H1 (cell line): ENCODE measurements at regions not wholly inside any gene's neighbourhood (a gene's known extent, or its start where the extent isn't known, plus 50 kb on each side); places are given as distances from the start of the nearest gene placed in this dataset.

Experiments
- CTCF ChIA-PET: fragments of 300-600 bp; sonication (Branson Sonifier 250); formaldehyde crosslinking; loops from one replicate; lab custom pipeline; 2021; ENCODE audit not compliant: partially characterized antibody; lab: Charles Lee
- POLR2A ChIA-PET: fragments of 300-600 bp; sonication (Branson Sonifier 250); formaldehyde crosslinking; loops from one replicate; lab custom pipeline; 2021; ENCODE audit warnings: inconsistent platforms; ENCODE audit not compliant: partially characterized antibody; lab: Charles Lee
- DNase-seq, 2 experiments: peaks; one replicate each; pipeline versions ENCODE4 v3.0.0 to v3.0.0-alpha.2; 2010 to 2022; ENCODE audit warnings: low spot score in 2 of 2, low read depth in 1 of 2, mixed read lengths in 1 of 2
- FAIRE-seq: peaks from 2 replicates; lab custom pipeline; 2011; peaks lifted over from hg19 to GRCh38; lab: Jason Lieb, UNC
- H2AFZ ChIP-seq: 2 replicates; pipeline ENCODE4 v1.8.1; 2012; ENCODE audit warnings: low read length, inconsistent platforms
- H2AK5ac ChIP-seq: 2 replicates; pipeline ENCODE4 v1.6.1; 2013; ENCODE audit warnings: low read depth, low read length
- H2BK120ac ChIP-seq: replicated peaks from 2 replicates; pipeline ENCODE3; 2013; ENCODE audit warnings: low read depth, low read length, inconsistent platforms
- H2BK12ac ChIP-seq: 2 replicates; pipeline ENCODE4 v1.6.1; 2013; ENCODE audit warnings: low read depth, low read length
- H2BK15ac ChIP-seq: 2 replicates; pipeline ENCODE4 v1.6.1; 2013; ENCODE audit warnings: low read length
- H2BK20ac ChIP-seq: 2 replicates; pipeline ENCODE4 v1.6.1; 2013; ENCODE audit warnings: low read length
- H2BK5ac ChIP-seq: 2 replicates; pipeline ENCODE4 v1.6.1; 2013; ENCODE audit warnings: low read depth, low read length
- H3K14ac ChIP-seq: 2 replicates; pipeline ENCODE4 v1.6.1; 2013; ENCODE audit warnings: inconsistent platforms; ENCODE audit not compliant: insufficient read length
- H3K18ac ChIP-seq: 2 replicates; pipeline ENCODE4 v1.6.1; 2013; ENCODE audit warnings: low read length; ENCODE audit errors: extremely low read depth
- H3K23ac ChIP-seq: 2 replicates; pipeline ENCODE4 v1.6.1; 2013; ENCODE audit warnings: inconsistent platforms; ENCODE audit not compliant: insufficient read length
- H3K23me2 ChIP-seq: 2 replicates; pipeline ENCODE4 v1.6.1; 2013; ENCODE audit warnings: low read depth, low read length
- H3K27ac ChIP-seq: 2 replicates; pipeline ENCODE4 v1.6.1; 2011; ENCODE audit warnings: low read depth, low read length, inconsistent platforms
- H3K27me3 ChIP-seq, 4 experiments: replicated peaks in 1 of 4; 1 replicate in 1 of 4; 2 replicates in 3 of 4; pipeline versions ENCODE4 v1.6.1 to v1.8.1; 2011 to 2013; ENCODE audit warnings: low read length in 3 of 4, mild to moderate bottlenecking in 3 of 4, inconsistent platforms in 2 of 4, mixed read lengths in 2 of 4, moderate library complexity in 1 of 4; ENCODE audit not compliant: control insufficient read depth in 3 of 4, insufficient read depth in 3 of 4; ENCODE audit errors: extremely low read depth in 1 of 4
- H3K36me3 ChIP-seq, 4 experiments: 2 replicates each; pipeline versions ENCODE4 v1.6.1 to v1.8.1; 2011 to 2013; ENCODE audit warnings: mild to moderate bottlenecking in 4 of 4, low read length in 3 of 4, moderate library complexity in 2 of 4, control low read depth in 1 of 4, inconsistent platforms in 1 of 4; ENCODE audit not compliant: insufficient read depth in 4 of 4, control insufficient read depth in 2 of 4
- H3K4ac ChIP-seq: replicated peaks from 2 replicates; pipeline ENCODE3; 2013; ENCODE audit warnings: low read length, low read depth, mixed read lengths, inconsistent platforms; ENCODE audit not compliant: insufficient read length
- H3K4me1 ChIP-seq, 4 experiments: replicated peaks in 1 of 4; 1 replicate in 1 of 4; 2 replicates in 3 of 4; pipeline versions ENCODE4 v1.6.1 to v1.8.1; 2011 to 2013; ENCODE audit warnings: low read length in 3 of 4, inconsistent platforms in 2 of 4, mixed read lengths in 1 of 4; ENCODE audit not compliant: insufficient read depth in 4 of 4, control insufficient read depth in 3 of 4
- H3K4me2 ChIP-seq, 2 experiments: 2 replicates each; pipeline versions ENCODE4 v1.6.1 to v1.8.1; 2011 to 2013; ENCODE audit warnings: low read depth in 2 of 2, low read length in 2 of 2, control low read depth in 1 of 2, inconsistent platforms in 1 of 2, mild to moderate bottlenecking in 1 of 2; ENCODE audit not compliant: insufficient read depth in 1 of 2
- H3K4me3 ChIP-seq, 4 experiments: fragments of 200-600, 300-600 bp in 1 of 4; sonication (generic), shearing (Covaris generic), sonication (Bioruptor Twin) in 1 of 4; 2 replicates each; pipeline versions ENCODE4 v1.5.1 to v1.8.1; 2011 to 2016; ENCODE audit warnings: low read length in 4 of 4, low read depth in 3 of 4, control low read depth in 2 of 4, inconsistent platforms in 2 of 4, mild to moderate bottlenecking in 2 of 4, mixed read lengths in 1 of 4, moderate library complexity in 1 of 4; ENCODE audit not compliant: insufficient read depth in 2 of 4; ENCODE audit errors: extremely low read depth in 1 of 4
- H3K56ac ChIP-seq: replicated peaks from 2 replicates; pipeline ENCODE3; 2013; ENCODE audit warnings: low read depth, mild to moderate bottlenecking, mixed read lengths, low read length, inconsistent platforms; ENCODE audit not compliant: insufficient read length
- H3K79me1 ChIP-seq: 2 replicates; pipeline ENCODE4 v1.6.1; 2013; ENCODE audit warnings: low read depth, low read length, control low read depth
- H3K79me2 ChIP-seq, 2 experiments: 2 replicates each; pipeline versions ENCODE4 v1.6.1 to v1.8.1; 2012 to 2013; ENCODE audit warnings: low read length in 2 of 2, mild to moderate bottlenecking in 2 of 2, inconsistent platforms in 1 of 2; ENCODE audit not compliant: insufficient read depth in 2 of 2, control insufficient read depth in 1 of 2
- H3K9ac ChIP-seq, 4 experiments: replicated peaks in 1 of 4; 1 replicate in 1 of 4; 2 replicates in 3 of 4; pipeline versions ENCODE4 v1.6.1 to v1.8.1; 2011 to 2013; ENCODE audit warnings: low read depth in 3 of 4, low read length in 3 of 4, control low read depth in 2 of 4, mild to moderate bottlenecking in 2 of 4, moderate library complexity in 2 of 4, inconsistent platforms in 1 of 4; ENCODE audit errors: extremely low read depth in 1 of 4
- H3K9me3 ChIP-seq, 2 experiments: 2 replicates each; pipeline versions ENCODE4 v1.6.1 to v1.8.1; 2012 to 2013; ENCODE audit warnings: mild to moderate bottlenecking in 2 of 2, moderate library complexity in 2 of 2, control low read depth in 1 of 2, inconsistent platforms in 1 of 2, low read depth in 1 of 2, low read length in 1 of 2, mixed read lengths in 1 of 2; ENCODE audit not compliant: insufficient read depth in 2 of 2
- H4K20me1 ChIP-seq, 2 experiments: replicated peaks in 1 of 2; 2 replicates each; pipeline versions ENCODE3 to v1.8.1; 2011 to 2013; ENCODE audit warnings: inconsistent platforms in 2 of 2, low read length in 2 of 2, mild to moderate bottlenecking in 1 of 2; ENCODE audit not compliant: insufficient read depth in 2 of 2, control insufficient read depth in 1 of 2
- H4K5ac ChIP-seq: 2 replicates; pipeline ENCODE4 v1.6.1; 2013; ENCODE audit warnings: low read length, low read depth, mixed read lengths, inconsistent platforms; ENCODE audit not compliant: insufficient read length
- H4K8ac ChIP-seq: 2 replicates; pipeline ENCODE4 v1.8.0; 2013; ENCODE audit warnings: mild to moderate bottlenecking, moderate library complexity, low read length, inconsistent platforms; ENCODE audit not compliant: insufficient read depth; ENCODE audit errors: extremely low read depth
- H4K91ac ChIP-seq: replicated peaks from 2 replicates; pipeline ENCODE3; 2013; ENCODE audit warnings: low read length, mixed read lengths, inconsistent platforms; ENCODE audit not compliant: insufficient read length
- CBX5 ChIP-seq: fragments of 300-800, 300-1000 bp; sonication (generic); IDR thresholded peaks from 2 replicates; pipeline ENCODE4 v1.7.1; 2016; ENCODE audit warnings: antibody characterized with exemption, low read length, low read depth
- CREB1 ChIP-seq: IDR thresholded peaks from 2 replicates; pipeline ENCODE4 v1.6.1; 2012; ENCODE audit warnings: inconsistent platforms
- JUND ChIP-seq: IDR thresholded peaks from 2 replicates; pipeline ENCODE4 v1.6.1; 2011; ENCODE audit warnings: mild to moderate bottlenecking, improper control_type of control experiment, low read length
- POU5F1 ChIP-seq: IDR thresholded peaks from 2 replicates; pipeline ENCODE4 v1.6.1; 2011; ENCODE audit warnings: low read depth, mild to moderate bottlenecking, low read length, moderate library complexity
- RAD21 ChIP-seq, 2 experiments: IDR thresholded peaks in 1 of 2; conservative IDR thresholded peaks in 1 of 2; 2 replicates each; pipeline ENCODE4 v1.6.1; 2011; ENCODE audit warnings: low read depth in 2 of 2, low read length in 2 of 2, improper control_type of control experiment in 1 of 2, inconsistent platforms in 1 of 2, mild to moderate bottlenecking in 1 of 2, moderate library complexity in 1 of 2
- SP1 ChIP-seq: IDR thresholded peaks from 2 replicates; pipeline ENCODE4 v1.6.1; 2011; ENCODE audit warnings: low read depth, low read length
- SP4 ChIP-seq: IDR thresholded peaks from 2 replicates; pipeline ENCODE4 v1.6.1; 2012; ENCODE audit warnings: low read length, inconsistent platforms
- TBP ChIP-seq: IDR thresholded peaks from 2 replicates; pipeline ENCODE4 v1.6.1; 2011; ENCODE audit warnings: low read depth, low read length, improper control_type of control experiment
- USF2 ChIP-seq: IDR thresholded peaks from 2 replicates; pipeline ENCODE4 v1.6.1; 2011; ENCODE audit warnings: low read length, improper control_type of control experiment
- WGBS, 2 experiments: shearing (Covaris generic) in 1 of 2; methylation state at CpG; one replicate each; pipeline versions ENCODE4 v1.1.6 to v1.1.7; 2013 to 2015; ENCODE audit warnings: low lambda C conversion rate in 2 of 2, mixed read lengths in 2 of 2, inconsistent platforms in 1 of 2, low coverage in 1 of 2, missing lambda C conversion rate in 1 of 2; ENCODE audit not compliant: insufficient replicate concordance in 2 of 2, insufficient coverage in 1 of 2, insufficient read length in 1 of 2; ENCODE audit errors: extremely low coverage in 1 of 2, missing lambda C conversion rate in 1 of 2; 5-methylcytosine and 5-hydroxymethylcytosine counted together

DNA sequence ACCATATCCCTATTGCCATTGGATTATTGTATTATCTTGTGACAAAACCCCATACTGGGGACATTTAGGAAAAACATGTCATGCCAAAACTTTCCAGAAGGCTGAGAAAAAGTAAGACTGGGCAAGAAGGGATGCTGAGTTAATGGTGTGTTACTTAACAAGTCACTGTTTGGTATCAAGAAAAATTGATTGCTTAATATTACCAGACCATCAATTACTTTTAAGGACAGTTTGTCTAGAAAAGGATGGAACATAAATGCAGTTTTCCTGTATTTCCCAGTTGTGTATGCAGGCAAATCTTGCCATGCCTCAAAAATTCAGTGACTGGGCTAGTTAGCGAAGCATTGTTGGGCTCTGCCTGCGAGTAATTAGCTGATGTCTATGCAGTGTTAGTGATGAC is 705.6 kb upstream of the MIR17HG start:
- Histone ChIP-seq H3K79me2 (no peaks in the 10 kb centered on the region), H2BK20ac (no peak overlapping the region), H3K4me3 (no peak overlapping the region), H3K4me1 (no peaks in the 10 kb centered on the region), H2AK5ac (no peak overlapping the region), H3K9ac (no peak overlapping the region)
- TF ChIP-seq RAD21 (IDR thresholded peaks at IDR 0.05 in 1 of 2, conservative IDR thresholded peaks at IDR 0.05 in 1 of 2; ENCODE audit: low read depth in 2 of 2, low read length in 2 of 2), result no peak
- no peak for TF ChIP-seq USF2
- TF ChIP-seq SP4, result no peak
- no peak for TF ChIP-seq JUND
- no peak for TF ChIP-seq SP1
- no peak for TF ChIP-seq CBX5
- TF ChIP-seq CREB1, result no peak
- TF ChIP-seq TBP, result no peak
- TF ChIP-seq POU5F1, result no peak
- TF ChIP-seq, all 59 proteins: peak for 0
- no peak overlapping the region for H4K5ac ChIP-seq
- H3K27me3 ChIP-seq, result no peaks in the 10 kb centered on the region
- no peak overlapping the region for H4K91ac ChIP-seq
- FAIRE-seq (no peak), DNase-seq (no peak)
- POLR2A ChIA-PET, result no interaction called here
- H4K8ac ChIP-seq, result no peak overlapping the region
- H3K79me1 ChIP-seq, result no peaks in the 10 kb centered on the region
- H4K20me1 ChIP-seq, result no peaks in the 10 kb centered on the region
- no peak overlapping the region for H3K4me2 ChIP-seq
- H3K56ac ChIP-seq, result no peak overlapping the region
- no peak overlapping the region for H3K14ac ChIP-seq
- no peak overlapping the region for H2BK15ac ChIP-seq
- no peak overlapping the region for H2BK5ac ChIP-seq
- no peak overlapping the region for H3K4ac ChIP-seq
- no peak overlapping the region for H3K27ac ChIP-seq
- H3K36me3 ChIP-seq, result no peaks in the 10 kb centered on the region
- CTCF ChIA-PET, result no interaction called here
- H3K23ac ChIP-seq, result no peak overlapping the region
- H3K9me3 ChIP-seq, result peaks cover 7 to 12% of the 10 kb centered on the region in 2 experiments; a peak in 1 of 4 replicates
- no peak overlapping the region for H2BK120ac ChIP-seq
- no peak overlapping the region for H2AFZ ChIP-seq
- 96% methylated on average over 2 of the region's 2 CpGs; no CpG with 5 or more reads in 1 of the 2 experiments for WGBS, 2 experiments
- no peak overlapping the region for H2BK12ac ChIP-seq
- H3K23me2 ChIP-seq, result no peaks in the 10 kb centered on the region
- no peak overlapping the region for H3K18ac ChIP-seq
